ENCODE measurements at regions not wholly inside any gene's neighbourhood (a gene's known extent, or its start where the extent isn't known, plus 50 kb on each side); places are given as distances from the start of the nearest gene placed in this dataset.

DNA sequence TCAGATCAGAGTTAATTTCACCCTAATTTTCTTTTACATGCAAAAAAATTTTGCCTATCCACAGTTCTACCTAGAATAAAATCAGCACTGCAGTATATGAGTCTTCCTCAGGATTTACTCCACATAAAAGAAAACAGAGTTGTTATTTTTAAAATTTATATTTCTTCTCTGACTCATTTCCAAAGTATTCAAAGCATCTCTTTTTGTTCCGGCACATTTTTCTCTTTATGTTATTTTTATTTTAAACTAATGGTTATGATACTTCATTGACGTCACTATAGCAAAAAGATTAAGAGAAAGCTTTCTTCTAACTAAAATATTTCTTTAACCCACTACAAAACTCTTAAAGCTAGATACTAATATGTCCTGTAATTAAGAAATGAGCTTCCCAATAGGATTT is 590.4 kb downstream of the PRELID2 start:
- TF ChIP-seq, protein P1, sequence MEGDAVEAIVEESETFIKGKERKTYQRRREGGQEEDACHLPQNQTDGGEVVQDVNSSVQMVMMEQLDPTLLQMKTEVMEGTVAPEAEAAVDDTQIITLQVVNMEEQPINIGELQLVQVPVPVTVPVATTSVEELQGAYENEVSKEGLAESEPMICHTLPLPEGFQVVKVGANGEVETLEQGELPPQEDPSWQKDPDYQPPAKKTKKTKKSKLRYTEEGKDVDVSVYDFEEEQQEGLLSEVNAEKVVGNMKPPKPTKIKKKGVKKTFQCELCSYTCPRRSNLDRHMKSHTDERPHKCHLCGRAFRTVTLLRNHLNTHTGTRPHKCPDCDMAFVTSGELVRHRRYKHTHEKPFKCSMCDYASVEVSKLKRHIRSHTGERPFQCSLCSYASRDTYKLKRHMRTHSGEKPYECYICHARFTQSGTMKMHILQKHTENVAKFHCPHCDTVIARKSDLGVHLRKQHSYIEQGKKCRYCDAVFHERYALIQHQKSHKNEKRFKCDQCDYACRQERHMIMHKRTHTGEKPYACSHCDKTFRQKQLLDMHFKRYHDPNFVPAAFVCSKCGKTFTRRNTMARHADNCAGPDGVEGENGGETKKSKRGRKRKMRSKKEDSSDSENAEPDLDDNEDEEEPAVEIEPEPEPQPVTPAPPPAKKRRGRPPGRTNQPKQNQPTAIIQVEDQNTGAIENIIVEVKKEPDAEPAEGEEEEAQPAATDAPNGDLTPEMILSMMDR (IDR thresholded peaks at IDR 0.05; ENCODE audit: low read depth, low read length): no peak
- no peak for DNase-seq (ENCODE audit: extremely low read depth, low read depth)

DNA sequence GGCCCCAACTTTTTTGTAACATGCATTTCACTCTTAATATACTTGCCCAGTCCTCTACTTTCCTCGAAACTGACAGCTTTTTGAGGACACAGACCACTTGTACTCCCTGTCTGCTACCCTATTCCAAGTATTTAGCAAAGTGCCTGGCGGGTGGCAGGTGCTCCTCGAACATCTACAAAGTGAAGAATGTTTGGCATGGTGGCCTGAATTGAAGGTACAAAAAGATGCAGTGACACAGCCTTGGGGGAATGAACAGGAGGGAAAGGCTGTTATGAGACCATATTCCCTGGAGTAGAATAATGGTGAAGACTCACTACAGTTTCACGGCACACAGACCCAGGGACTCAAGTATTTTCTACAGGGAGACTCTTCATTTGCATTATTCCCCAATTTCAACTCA is 590.9 kb downstream of the PRELID2 start:
- no peak for DNase-seq (ENCODE audit: extremely low read depth, low read depth)
- TF ChIP-seq, protein P1 (IDR thresholded peaks at IDR 0.05; ENCODE audit: low read depth, low read length): no peak

DNA sequence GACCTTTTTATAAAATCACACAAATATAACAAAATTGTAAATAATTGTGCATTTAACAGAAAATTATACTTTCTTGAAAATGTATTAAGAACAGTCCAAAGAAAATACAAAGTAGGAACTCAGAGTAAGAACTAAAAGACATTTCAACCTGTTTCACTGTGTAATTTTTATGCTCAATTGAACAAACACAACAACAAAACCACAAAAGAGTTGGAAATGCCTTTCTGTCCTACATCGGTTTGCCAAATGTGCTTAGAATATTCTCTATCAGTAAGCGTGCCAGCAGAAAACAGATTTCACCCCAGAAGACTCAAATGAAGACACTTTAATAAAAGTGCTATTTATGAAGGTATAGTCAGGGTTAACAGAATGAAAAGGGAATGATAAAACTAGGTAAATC is 592.1 kb downstream of the PRELID2 start:
- no peak for DNase-seq (ENCODE audit: extremely low read depth, low read depth)
- TF ChIP-seq, protein P1 (IDR thresholded peaks at IDR 0.05; ENCODE audit: low read depth, low read length): no peak

DNA sequence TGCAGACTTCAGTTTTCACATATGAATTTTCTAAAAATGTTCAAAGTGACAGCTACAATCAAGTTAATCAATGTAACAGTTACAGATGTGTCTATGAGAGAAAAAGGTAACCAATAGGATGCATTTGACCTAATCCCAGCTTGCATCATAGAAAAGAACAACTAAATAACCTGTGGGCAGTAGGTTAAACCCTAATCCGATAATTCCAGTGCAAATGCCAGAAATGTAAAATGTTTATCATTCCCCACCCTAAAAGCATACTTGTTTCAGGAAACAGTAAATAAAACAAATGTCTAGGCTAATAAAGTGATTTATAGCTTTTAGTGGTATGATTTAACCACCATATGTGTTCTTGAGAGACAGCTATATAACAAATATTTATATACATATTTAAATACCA is 592.6 kb downstream of the PRELID2 start:
- TF ChIP-seq, protein P1 (IDR thresholded peaks at IDR 0.05; ENCODE audit: low read depth, low read length): no peak

DNA sequence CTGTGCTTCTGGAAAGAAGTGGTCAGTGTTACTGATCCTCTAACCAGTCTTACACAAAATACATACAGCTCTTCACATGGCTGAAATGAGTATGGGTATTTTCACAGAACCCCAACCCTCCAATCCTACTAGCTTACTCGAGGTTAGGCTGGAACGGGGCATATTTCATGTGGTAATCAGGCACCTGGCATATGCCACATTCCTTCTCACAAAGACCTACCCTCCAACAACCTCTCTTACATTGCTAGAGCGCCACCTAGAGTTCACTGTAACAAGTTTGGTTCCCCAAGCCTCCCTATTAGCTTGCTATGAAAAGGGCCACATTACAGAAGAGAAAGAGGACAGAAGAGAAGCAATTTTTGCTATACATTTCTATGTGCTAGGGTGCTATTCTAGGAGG is 597.3 kb downstream of the PRELID2 start:
- DNase-seq (ENCODE audit: extremely low read depth, low read depth): no peak
- TF ChIP-seq, protein P1 (IDR thresholded peaks at IDR 0.05; ENCODE audit: low read depth, low read length): peak; percentile 26

More for the DNA sequence above, 592.6 kb downstream of the PRELID2 start:
- no peak for DNase-seq (ENCODE audit: extremely low read depth, low read depth)

DNA sequence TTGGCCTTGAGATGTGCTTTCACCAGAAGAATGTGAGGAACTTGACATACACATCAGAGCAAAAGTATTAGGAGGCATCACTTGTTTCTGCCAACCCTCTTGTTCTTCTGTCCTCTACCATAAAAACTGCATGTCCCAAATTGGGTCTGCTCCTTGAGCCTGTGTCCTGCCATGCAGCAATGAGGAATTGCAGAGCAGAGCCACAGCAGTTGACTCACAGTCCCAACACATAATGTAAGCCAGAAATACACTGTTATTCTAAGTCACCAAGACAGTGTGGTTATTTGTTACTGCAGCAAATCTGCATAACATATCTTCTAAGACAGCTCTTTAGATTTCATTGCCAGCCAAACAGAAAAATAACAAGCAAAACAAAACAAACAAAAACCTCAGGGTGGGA is 598.2 kb downstream of the PRELID2 start:
- TF ChIP-seq, protein P1 (IDR thresholded peaks at IDR 0.05; ENCODE audit: low read depth, low read length): no peak
- DNase-seq (ENCODE audit: extremely low read depth, low read depth): no peak

DNA sequence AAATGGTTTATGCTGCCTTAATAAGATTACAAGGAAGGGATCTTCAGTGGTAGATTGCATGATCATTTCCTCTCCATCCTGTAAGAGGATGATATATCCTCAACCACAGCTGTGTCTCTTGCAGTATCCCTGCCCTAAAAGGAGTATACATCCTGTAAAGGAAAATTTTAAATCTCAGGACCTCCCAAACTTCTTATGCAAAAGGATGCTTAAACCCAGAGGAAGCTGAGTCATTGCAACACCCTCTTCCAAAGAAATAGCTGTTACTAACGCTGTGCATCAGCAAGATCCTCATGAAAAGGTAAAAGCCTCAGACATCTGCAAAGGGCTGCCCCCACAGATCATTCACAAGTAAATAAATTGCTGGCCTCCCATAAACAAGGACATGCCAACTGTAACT is 599.0 kb downstream of the PRELID2 start:
- no peak for DNase-seq (ENCODE audit: extremely low read depth, low read depth)
- TF ChIP-seq, protein P1 (IDR thresholded peaks at IDR 0.05; ENCODE audit: low read depth, low read length): no peak

All from AG09319 (cell line).